Hippocampal formation (tissue), 2 donors: ENCODE measurements at regions not wholly inside any gene's neighbourhood (a gene's known extent, or its start where the extent isn't known, plus 50 kb on each side); places are given as distances from the start of the nearest gene placed in this dataset.

ENCODE experiments used
- DNase-seq, 2 donors: peaks; one replicate each; lab custom pipeline; 2025; lab: John Stamatoyannopoulos, UW

DNA sequence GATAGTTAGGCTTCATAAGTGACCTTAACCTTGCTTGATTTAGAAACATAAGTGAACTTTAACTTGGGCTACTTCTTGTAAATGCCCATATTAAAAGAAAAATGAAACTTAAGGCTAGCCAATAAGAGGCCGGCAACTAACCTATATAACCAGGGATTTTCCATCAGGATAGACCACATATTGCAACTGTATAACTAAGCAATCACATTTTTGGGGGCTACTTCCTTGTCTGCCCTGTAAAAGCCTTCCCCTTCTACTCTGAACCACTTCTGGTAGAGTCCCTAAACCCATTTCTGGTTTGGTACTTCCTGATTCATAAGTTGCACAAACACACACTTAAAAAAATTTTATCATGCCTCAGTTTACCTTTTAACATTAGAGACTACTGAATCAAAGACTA is 150.9 kb upstream of the UBE2E2 start:
- no peak for DNase-seq

DNA sequence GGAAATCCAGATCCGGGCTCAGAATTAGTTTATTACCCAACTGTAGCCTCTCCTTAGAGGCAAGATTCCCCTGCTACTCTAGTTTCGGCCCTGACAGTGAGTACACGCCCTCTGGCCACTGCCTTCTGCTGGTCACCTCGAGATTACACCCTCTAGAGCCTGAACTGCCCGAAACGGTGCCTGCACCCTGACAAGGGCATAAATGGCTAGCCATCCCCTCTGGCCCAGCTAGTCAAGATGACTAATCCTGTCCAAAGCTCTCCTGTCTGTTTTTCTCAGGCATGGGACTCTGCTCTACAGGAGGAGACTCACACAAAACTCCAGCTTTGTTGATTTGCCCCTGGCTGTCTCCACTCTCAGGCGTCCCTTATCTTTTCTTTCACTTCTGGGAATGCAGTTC is 150.5 kb upstream of the UBE2E2 start:
- no peak for DNase-seq

DNA sequence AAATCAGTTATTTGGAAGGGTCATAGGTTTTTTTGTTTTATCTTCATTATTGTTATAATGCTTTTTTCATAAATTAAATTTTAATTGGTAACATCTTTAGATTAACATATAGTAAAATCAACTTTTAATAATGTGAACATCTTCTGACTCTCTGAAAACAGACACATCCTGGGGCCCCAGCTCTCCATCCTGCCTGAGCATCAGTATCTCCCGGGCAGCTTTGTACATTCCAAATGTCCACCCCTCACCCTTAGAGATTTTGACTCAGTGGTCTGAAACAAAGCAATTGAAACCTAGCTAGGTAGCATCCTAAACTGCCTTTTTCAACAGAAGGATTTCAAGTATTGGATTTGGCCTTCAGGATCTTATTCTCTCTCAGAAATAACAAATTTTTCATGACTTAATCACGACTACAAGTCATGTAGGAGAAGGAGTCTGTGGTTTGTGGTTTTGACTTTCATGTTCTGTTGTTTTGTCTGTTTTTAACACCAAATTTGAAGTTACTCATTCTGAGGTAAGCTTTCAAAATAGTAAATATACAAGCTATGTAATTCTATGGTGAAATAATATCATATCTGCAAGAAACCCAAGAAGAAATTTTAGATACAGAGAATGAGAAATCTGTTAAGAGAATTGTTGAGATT is 147.3 kb upstream of the UBE2E2 start:
- no peak for DNase-seq

DNA sequence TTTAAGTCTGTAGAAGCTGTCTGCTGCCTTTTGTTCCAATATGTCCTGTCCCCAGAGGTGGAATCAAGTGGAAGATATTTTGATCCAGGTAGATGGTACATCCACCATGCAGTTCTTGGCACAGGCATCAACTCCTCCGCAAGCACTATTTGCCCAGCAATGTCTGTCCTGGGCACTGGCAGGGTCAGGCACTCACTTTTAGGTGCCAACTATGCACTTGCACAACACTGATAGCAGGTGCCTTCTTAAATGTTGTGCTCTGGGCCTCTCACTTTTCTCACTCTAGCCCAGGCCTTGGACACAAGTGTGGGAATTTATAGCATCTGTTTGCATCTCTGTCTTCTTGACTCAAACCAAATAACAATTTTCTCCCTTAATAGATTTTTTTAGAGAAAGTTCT is 140.5 kb upstream of the UBE2E2 start:
- no peak for DNase-seq

DNA sequence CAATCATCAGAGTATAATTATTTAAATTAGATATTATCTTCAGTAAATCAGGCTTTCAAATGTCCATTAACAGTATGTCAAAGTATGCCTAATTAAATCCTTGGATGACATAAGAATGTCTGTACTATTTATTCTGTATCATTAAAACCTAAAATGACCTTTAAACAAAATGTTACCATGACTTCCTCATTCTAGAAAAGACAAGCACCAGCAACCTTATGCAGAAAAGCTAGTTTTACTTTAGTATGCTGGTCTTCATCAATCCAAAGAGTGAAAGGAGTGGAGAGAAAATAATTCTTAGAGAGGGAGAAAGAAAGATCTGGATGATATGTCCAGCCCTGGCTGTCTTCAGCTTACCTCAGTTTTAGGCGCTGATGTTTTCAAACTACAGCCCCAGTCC is 140.1 kb upstream of the UBE2E2 start:
- DNase-seq: no peak

DNA sequence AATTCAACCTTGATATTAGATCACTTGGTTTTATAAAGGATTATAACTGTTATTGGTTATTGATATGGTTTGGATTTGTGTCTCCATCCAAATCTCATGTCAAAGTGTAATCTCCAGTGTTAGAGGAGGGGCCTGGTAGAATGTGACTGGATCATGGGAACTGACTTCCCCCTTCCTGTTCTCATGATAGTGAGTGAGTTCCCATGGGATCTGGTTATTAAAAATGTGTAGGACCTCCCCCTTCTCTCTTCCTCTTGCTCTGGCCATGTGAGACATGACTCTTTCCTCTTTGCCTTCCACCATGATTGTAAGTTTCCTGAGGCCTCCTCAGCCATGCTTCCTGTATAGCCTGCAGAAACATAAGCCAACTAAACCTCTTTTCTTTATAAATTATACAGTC is 136.0 kb upstream of the UBE2E2 start:
- no peak for DNase-seq

DNA sequence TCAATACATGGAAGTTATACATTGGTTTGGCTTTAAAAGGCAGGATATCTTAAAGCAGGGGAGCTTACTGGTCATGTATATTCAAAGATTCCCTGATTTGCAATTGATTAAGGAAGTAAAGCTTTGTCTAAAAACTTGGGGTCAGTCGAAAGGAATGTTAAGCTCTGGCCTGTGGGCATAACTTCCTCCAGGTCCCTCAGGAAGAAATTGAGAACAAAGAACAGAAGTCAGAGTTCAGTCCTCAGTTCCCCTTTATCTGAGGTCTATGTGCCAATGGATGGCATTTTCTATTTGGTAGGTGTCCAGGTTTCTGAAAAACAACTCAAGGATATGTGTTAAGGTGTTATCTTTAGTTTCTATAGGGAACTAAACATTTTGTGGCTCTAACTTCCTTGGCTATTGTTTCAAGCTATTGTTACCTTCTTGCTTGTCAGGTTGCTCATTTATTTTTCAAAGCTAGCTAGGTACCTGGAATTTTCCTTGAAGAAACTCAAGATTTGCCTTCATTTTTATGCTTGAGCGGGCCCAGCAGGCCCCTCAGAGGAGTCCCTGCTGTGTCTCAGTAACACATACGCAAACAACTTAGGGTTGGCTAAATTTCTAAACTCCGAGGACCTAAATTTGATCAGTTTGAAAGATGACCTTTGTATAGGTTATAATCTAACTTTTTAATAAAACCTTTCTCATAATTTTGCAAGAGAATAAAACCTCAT is 135.0 kb upstream of the UBE2E2 start:
- DNase-seq: peak in 1 of 2 donors; percentile 8

DNA sequence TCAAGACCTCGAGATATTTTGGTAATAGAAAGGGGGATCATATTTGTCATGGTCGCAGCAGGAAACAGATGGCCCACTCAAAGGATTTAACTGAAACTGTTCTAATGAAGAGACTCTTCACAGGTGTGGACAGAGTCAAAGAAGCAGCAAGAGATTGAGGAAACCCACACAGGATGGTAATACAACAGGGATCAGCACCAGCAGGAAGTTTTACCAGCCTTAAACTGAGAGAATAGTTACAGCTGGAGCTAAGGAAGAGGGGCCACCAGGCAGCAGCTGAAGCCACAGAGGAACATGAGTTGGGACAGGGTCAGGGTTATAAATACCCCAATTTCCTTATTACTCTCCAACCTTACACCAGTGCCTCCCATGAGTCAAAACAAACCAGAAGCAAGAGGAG is 131.8 kb upstream of the UBE2E2 start:
- no peak for DNase-seq

DNA sequence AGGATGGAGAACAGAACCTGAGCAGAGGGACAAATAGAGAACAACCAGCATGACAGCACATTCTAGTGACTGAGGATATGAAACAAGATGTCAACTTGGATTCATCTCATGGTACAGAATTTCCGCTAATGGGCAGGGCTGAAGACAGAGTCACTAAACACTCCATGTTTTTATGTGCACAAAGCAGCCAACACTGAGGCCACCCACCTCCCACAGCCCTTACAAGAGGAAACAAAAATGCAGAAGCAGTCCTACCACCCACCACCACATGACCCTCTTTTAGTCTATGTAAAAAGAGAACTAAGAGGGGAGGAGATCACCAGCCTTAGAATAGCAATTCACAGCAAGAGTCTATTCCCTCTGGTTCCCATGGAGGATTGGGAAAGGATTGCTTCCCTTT is 131.4 kb upstream of the UBE2E2 start:
- peak in 1 of 2 donors; percentile 9 for DNase-seq

DNA sequence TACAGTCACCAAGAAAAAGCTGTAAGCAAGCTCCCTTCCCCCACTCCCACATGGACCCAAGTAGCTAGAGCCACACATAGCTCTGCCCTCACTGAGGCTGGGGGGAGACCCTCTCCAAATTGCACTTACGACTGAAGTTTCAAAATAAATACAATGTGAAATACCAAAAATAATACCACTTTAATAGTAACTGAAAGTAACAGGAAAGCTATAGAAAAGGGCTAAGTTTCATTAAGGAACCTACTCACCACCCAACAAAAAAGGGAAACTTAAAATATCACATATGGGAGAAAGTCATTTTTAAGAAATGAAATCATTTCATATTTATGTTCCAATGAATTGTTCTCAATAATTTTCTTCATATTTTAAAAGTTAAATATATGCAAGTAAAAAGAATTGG is 130.4 kb upstream of the UBE2E2 start:
- DNase-seq: no peak

DNA sequence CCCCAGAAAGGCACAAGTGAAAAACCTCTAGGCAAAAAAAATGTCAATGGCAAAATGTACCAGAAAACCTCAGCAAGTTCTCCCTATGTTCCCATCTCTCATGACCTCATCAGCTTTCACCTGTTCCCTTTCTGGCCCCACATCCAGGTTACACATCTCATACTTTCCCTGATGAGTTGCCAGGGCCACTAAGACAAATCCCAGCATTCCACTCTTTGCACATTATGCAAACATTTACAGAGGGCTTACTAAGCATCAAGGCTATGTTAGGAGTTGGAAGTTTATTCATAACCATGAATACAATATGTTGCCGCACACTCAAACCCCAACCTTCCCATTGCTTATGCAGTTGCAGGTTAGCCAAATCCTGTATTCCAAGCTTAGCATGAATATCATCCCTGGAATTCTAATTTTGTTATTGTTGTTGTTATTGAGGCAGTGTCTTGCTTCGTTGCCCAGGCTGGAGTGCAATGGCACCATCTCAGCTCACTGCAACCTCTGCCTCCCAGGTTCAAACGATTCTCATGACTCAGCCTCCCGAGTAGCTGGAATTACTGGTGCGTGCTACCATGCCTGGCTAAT is 129.3 kb upstream of the UBE2E2 start:
- DNase-seq: no peak

DNA sequence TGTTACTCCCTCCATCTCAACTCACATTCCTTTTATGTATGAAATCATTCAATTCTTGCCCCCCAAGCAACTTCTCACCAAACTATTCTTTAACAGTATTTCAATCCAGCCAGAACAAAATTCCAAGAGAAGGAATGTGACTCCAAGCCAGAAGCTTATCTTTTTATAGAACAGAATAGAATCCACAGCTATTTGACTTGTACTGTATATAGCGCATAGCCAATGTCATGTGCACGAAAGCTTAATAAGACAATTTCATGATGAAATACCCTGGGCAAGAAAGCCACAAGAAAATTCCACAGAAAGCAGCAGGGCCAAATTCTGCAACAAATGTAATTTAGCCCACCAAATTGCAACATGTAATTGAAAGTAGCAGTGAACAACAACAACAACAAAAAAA is 127.6 kb upstream of the UBE2E2 start:
- no peak for DNase-seq

DNA sequence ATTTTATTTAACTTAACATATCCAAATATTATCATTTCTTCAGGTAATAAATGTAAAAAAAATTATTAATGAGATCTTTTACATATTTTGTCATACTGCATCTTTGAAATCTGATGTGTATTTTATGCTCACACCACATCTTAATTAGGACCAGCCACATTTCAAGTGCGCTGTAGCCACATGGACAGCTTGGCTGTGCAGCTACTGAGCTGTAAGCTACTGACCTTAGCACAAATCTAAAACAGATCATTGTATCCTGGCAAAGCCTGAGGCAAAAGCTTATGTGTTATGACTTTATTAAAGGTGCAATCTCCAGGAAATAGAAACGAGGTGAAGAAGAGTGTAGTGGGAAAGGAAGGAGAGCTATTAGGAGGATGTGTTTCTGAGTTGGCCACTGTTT is 126.7 kb upstream of the UBE2E2 start:
- DNase-seq: no peak

DNA sequence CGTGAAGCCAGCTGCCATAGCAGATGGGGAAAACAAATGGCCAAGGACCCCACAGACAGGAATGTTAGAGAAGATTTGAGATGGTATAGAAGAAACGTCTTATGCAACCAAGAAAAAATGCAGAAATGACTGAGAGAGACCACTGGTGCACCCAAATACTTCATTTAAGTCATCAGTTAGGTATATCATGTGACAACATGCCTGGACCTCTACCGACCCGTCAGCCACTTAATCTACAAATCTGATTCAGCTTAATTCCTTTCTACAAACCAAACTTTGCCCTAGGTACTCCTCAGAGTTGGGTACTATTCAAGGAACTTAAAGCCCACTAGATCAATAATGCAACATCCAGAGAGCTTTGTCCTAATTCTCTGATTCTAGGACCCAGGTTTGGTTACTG is 126.0 kb upstream of the UBE2E2 start:
- DNase-seq: no peak

DNA sequence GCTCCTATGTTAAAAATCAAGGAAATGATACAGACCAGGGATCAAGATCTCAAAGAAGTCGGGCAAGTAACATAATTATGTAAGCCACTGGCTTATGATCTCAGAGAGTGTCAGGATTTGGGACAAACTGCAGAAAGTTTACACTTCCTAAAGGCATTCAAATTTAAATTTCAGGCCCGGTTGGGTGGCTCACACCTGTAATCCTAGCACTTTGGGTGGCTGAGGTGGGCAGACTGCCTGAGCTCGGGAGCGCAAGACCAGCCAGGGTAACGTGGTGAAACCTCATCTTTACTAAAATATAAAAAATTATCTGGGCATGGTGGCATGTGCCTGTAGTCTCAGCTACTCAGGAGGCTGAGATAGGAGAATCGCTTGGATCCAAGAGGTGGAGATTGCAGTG is 124.4 kb upstream of the UBE2E2 start:
- no peak for DNase-seq

DNA sequence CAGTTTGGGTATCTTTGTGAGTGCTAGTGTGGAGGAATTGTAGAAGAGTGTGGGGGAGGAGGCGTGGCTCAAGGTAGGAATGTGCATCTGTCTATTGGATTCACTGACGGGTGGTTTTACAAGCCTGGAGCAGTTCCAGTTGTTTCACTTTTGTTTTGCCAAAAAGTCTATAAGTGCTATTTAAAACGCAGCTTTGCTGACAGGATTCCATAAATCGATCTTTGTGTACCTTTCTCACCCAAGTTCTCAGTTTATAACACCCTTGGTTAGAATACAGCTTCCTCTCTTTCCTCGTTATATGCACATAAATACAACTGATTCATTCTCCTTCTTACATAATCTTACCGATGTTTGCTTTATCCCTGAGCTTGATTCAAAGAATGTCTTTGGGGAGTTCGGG is 123.2 kb upstream of the UBE2E2 start:
- DNase-seq: no peak

DNA sequence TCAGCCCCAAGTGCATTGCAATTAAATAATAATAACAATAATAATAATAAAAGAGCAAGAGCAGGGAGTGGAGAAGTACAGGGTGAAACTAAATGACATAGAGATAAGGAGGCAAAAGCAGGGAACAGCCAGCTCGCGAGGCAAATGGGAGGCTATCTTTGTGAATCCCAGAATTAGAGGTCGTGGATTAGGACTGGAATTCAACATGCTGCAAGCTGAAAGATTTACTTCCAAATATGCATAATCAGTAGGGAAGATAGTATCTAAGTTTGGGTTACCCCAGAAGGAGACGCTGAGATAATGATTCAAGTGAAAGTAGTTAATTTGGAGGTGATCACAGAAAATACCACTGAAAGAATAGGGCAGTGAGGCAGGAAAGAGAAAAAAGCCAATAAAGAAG is 119.4 kb upstream of the UBE2E2 start:
- DNase-seq: no peak

DNA sequence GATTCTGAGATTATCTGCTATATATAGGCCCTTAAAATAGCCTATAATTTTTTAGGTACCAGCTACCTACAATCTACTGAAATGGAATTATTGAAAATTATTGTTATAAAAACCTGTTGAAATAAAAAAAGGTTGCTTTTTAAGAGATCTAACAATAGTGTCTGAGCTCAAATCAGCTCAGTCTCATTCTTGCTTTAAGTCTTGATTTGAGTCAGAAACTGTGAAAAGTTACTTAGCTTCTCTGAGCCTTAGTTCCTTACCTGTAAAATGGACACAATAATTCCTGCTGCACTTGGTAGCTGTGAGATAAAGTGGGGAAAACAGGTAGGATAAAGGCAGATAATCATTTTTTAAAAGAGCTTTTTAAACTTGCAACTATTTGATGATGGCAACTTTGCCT is 118.8 kb upstream of the UBE2E2 start:
- DNase-seq: no peak

DNA sequence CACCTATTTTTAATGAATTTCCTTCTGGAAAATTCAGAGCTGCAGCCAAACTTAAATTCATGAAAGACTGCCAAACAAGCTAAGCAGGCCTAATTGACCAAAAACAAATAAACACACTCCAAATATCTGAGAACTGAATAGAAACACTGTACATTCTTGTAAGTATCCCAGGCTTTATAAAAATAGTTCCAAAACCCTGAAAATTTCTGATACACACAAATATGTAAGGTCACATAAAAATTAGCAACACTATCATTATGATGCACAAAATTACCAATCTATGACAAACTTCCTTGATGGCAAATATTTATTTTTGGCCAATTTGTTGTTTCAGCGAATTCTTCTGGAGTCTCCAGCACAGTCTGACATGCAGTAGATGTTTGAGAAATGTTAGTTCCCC is 117.9 kb upstream of the UBE2E2 start:
- DNase-seq: no peak

DNA sequence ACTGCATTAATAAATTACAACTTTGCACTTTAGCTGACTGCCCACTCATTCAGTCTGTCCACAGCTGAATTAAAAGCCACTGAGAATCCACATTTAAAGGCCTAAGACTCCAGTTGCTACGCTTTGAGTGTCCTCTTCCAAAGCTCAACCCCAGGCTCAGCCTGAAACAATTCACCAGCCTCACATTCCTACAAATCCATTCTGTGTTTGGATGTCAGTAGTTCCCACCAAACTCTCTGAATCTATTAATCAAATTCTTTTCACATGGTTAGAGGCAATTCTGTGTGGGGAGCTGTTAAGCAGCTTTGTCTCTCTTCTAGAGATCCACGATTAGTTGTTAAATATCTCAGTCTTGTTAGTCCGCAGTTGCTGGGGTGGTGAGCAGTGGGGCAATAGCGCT is 116.8 kb upstream of the UBE2E2 start:
- no peak for DNase-seq

DNA sequence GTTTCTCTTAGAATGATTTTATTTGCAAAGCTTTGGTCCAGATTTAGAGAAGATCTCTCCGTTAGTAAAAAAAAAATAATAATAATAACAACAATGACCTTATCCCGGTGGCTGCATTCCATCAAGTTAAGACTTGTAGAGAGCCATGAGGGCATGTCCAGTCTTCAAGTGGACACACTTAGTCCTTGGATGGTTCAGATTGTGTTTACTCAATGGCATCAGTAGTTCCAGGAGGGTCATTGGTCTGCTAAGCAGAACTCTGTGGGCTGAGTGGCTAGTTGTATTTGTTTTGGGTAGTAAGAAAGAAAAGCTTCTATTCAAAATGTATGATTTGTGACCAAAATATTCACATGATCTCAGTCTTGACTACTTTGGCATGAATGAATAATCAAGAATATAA is 116.3 kb upstream of the UBE2E2 start:
- no peak for DNase-seq

DNA sequence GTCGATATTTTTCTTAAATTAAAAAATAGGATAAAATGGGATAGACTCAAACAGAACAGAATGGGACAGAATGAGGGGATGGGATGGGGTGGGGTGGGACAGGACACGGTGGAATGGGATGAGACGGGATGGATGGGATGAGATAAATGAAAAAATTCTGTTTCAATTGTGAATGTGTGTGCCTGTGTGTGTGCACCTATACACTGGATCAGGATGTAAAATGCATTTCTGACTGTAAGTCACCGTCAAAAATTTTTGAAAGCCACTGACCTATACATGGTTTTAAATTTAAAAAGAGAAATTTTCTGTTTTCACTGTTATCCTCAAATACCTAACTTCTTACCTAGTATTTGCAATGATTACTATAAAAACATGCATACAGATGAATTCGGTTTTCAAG is 108.7 kb upstream of the UBE2E2 start:
- no peak for DNase-seq

DNA sequence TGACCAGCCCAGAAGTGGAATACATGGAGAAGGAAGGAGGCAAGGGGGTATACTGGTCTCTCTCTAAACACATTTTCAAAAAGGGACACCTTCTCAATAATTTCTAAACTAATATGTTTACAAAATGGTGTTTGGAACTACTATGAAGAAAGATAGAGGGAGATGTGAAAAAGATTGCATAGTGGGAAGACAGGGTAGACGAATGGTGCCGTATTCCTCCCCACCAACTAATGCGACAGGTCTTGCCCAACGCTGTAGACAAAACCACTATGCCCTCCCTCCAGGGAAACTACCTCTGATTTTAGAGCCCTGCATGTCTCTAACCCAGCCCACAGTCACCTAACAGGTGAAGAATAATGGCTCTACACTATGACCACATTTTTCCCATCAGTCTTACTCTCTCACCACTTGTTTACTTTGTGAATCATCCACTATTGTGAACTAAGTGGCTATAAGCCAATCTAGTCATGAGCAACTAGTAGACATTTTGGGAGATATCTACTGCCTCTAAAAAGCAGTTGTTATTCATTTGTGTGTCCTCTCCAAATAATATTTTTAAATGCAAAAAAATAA is 108.2 kb upstream of the UBE2E2 start:
- no peak for DNase-seq
